HFFc6 (cell line): ENCODE measurements at regions not wholly inside any gene's neighbourhood (a gene's known extent, or its start where the extent isn't known, plus 50 kb on each side); places are given as distances from the start of the nearest gene placed in this dataset.

Source experiments
- DNase-seq: peaks from one replicate; pipeline ENCODE4 v3.0.0-alpha.2; 2018
- H3K27ac Mint-ChIP-seq: 2 replicates; pipeline ENCODE4 v1.8.0; 2020; ENCODE audit warnings: mild to moderate bottlenecking, mixed read lengths
- H3K27me3 Mint-ChIP-seq: 2 replicates; pipeline ENCODE4 v1.8.0; 2021; ENCODE audit warnings: mild to moderate bottlenecking, moderate library complexity, mixed read lengths; ENCODE audit not compliant: insufficient read depth
- H3K36me3 Mint-ChIP-seq: 2 replicates; pipeline ENCODE4 v1.8.0; 2021; ENCODE audit warnings: low read depth, mixed read lengths
- H3K4me1 Mint-ChIP-seq: 2 replicates; pipeline ENCODE4 v1.8.0; 2020; ENCODE audit warnings: low read depth, mixed read lengths
- H3K4me3 Mint-ChIP-seq: 2 replicates; pipeline ENCODE4 v1.8.0; 2020; ENCODE audit warnings: mild to moderate bottlenecking, moderate library complexity, mixed read lengths
- H3K9me3 Mint-ChIP-seq: 2 replicates; pipeline ENCODE4 v1.8.0; 2020; ENCODE audit warnings: mild to moderate bottlenecking, mixed read lengths
- TF ChIP-seq, protein P1 (sequence below): fragments of 200-600 bp; sonication (generic); IDR thresholded peaks from 2 replicates; pipeline ENCODE4 v1.5.0; 2021; ENCODE audit warnings: antibody characterized with exemption, mild to moderate bottlenecking

GRCh38 chr12:105864316-105864715 lies 274.4 kb downstream of the NUAK1 start:
- Mint-ChIP-seq H3K36me3 (no peaks in the 10 kb centered on the region), H3K27me3 (peaks cover 4% of the 10 kb centered on the region), H3K4me3 (no peak overlapping the region), H3K9me3 (no peaks in the 10 kb centered on the region), H3K27ac (no peak overlapping the region), H3K4me1 (no peaks in the 10 kb centered on the region)
- TF ChIP-seq, protein P1, sequence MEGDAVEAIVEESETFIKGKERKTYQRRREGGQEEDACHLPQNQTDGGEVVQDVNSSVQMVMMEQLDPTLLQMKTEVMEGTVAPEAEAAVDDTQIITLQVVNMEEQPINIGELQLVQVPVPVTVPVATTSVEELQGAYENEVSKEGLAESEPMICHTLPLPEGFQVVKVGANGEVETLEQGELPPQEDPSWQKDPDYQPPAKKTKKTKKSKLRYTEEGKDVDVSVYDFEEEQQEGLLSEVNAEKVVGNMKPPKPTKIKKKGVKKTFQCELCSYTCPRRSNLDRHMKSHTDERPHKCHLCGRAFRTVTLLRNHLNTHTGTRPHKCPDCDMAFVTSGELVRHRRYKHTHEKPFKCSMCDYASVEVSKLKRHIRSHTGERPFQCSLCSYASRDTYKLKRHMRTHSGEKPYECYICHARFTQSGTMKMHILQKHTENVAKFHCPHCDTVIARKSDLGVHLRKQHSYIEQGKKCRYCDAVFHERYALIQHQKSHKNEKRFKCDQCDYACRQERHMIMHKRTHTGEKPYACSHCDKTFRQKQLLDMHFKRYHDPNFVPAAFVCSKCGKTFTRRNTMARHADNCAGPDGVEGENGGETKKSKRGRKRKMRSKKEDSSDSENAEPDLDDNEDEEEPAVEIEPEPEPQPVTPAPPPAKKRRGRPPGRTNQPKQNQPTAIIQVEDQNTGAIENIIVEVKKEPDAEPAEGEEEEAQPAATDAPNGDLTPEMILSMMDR = no peak
- no peak for DNase-seq

GRCh38 chr12:105864901-105865300 lies 273.9 kb downstream of the NUAK1 start:
- DNase-seq = no peak
- peaks cover 4% of the 10 kb centered on the region for H3K27me3 Mint-ChIP-seq
- H3K4me3 Mint-ChIP-seq = no peak overlapping the region
- TF ChIP-seq, protein P1 = no peak
- H3K9me3 Mint-ChIP-seq = no peaks in the 10 kb centered on the region
- no peaks in the 10 kb centered on the region for H3K36me3 Mint-ChIP-seq
- no peaks in the 10 kb centered on the region for H3K4me1 Mint-ChIP-seq
- H3K27ac Mint-ChIP-seq = no peak overlapping the region

DNA sequence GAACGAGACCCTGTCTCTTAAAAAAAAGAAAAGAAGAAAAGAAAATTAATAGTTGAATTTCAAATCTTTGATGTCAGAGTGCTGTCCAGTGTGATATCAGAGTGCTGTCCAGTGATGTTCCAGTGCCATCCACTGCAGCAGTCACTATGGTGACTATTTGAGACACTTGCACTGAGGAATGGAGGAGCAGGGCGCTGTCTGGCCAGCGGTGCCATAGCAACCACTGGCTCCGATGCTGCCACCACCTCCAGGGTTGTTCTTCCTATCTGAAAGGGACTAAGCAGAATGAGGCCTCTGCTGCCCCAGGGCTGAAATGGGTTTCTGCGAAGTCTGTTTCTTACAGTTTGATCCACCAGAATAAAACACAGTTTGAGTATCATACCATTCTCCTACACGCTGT lies 272.9 kb downstream of the NUAK1 start:
- Mint-ChIP-seq H3K4me1 (no peaks in the 10 kb centered on the region), H3K4me3 (no peak overlapping the region), H3K27ac (no peak overlapping the region), H3K27me3 (peaks cover 4% of the 10 kb centered on the region), H3K36me3 (peaks cover 4% of the 10 kb centered on the region; the same call in 1 of the 2 replicates), H3K9me3 (peaks cover 1% of the 10 kb centered on the region; the same call in 1 of the 2 replicates)
- no peak for DNase-seq
- TF ChIP-seq, protein P1 = no peak

GRCh38 chr12:105874121-105874520 lies 264.6 kb downstream of the NUAK1 start:
- Mint-ChIP-seq H3K27me3 (no peaks in the 10 kb centered on the region), H3K4me3 (no peak overlapping the region), H3K4me1 (peaks cover 2% of the 10 kb centered on the region; the same call in 1 of the 2 replicates), H3K9me3 (peaks cover 12% of the 10 kb centered on the region), H3K27ac (no peak overlapping the region), H3K36me3 (peaks cover 4% of the 10 kb centered on the region; the same call in 1 of the 2 replicates)
- DNase-seq = no peak
- TF ChIP-seq, protein P1 = no peak

DNA sequence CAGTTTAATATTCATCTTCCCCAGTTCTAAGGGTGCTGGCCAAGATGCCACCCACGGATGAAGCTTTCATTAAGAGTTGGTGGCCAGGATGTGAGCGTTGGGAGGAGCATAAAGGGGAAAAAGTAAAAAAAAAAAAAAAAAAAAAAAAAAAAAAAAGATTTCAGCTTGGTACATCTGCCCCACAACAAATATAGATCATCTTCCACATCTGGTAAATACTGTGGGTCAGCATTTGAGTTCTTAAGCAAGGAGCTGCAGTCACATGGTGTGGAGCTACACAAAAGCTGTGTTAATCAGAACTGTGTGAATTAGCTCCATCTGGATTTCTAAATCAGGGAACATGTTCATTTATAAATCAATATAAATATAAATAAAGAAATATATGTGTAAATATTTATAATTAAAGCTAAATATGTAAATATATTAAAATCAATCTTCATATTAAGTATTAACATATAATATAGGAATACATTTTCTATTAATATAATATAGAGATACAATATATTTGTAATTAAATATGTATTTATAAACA lies 262.3 kb downstream of the NUAK1 start:
- Mint-ChIP-seq H3K4me3 (no peak overlapping the region), H3K27ac (no peak overlapping the region), H3K27me3 (no peaks in the 10 kb centered on the region), H3K9me3 (peaks cover 6% of the 10 kb centered on the region; the same call in 1 of the 2 replicates), H3K4me1 (peaks cover 4% of the 10 kb centered on the region; the same call in 1 of the 2 replicates), H3K36me3 (no peaks in the 10 kb centered on the region)
- TF ChIP-seq, protein P1 = no peak
- DNase-seq = no peak
